ENCODE measurements at regions not wholly inside any gene's neighbourhood (a gene's known extent, or its start where the extent isn't known, plus 50 kb on each side); places are given as distances from the start of the nearest gene placed in this dataset.

DNA sequence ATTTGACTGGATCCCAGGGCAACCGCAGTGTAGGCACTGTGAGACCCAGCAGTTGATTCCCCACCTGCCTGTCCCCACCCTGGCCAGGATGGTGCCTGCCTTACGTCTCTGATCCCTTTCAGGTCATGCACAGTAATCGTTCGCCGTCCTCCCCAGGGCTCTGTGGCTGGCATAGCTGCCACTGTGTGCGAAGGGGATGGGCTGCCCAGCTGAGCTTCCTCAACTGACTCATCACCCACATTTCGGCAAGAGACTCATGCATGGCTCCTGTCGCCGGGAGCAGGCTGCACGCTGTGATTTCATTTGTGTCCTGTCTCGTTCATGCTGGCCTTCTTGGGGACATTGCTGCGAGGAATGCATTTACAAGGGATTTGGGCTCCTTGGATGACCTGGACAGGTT lies 252.4 kb downstream of the KLF6 start:
- Histone ChIP-seq H3K4me3 (replicated peaks; ENCODE audit: insufficient read depth, low read length) (no peak overlapping the region), H3K27me3 (ENCODE audit: insufficient read depth, poor library complexity, severe bottlenecking) (no peaks in the 10 kb centered on the region), H3K27ac (replicated peaks) (no peak overlapping the region)
- no peak for DNase-seq (ENCODE audit: low read depth in 1 of 2, low spot score in 1 of 2)
- no peak for TF ChIP-seq SPI1 (IDR thresholded peaks at IDR 0.05; ENCODE audit: borderline replicate concordance, low read depth)
- TF ChIP-seq REST (IDR thresholded peaks at IDR 0.05; ENCODE audit: insufficient replicate concordance, low read depth): no peak
- no peak for TF ChIP-seq GABPA (IDR thresholded peaks at IDR 0.05; ENCODE audit: low read depth)
- no peak for TF ChIP-seq POLR2AphosphoS5 (IDR thresholded peaks at IDR 0.05; ENCODE audit: low read depth)
- TF ChIP-seq CTCF (IDR thresholded peaks at IDR 0.05; ENCODE audit: insufficient read depth, low read length): no peak

DNA sequence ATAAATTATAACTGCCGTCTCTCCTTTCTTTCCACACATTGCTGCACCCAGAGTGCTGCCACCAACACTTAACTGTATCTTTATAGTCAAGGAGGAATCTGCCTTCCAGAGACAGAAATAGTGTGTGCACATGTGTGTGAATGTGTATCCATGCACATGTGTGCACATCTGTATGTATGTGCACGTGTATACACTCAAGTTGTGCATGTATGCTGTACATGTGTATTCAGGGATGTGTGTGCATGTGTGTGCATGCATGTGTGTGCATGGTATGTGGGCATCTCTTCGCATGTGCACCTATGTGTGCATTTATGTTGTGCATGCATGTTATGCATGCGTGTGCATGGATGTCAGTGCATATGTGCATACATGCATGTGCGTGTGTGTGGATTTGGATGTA lies 253.3 kb downstream of the KLF6 start:
- TF ChIP-seq CTCF (IDR thresholded peaks at IDR 0.05; ENCODE audit: insufficient read depth, low read length) (no peak), POLR2AphosphoS5 (IDR thresholded peaks at IDR 0.05; ENCODE audit: low read depth) (no peak), GABPA (IDR thresholded peaks at IDR 0.05; ENCODE audit: low read depth) (no peak), SPI1 (IDR thresholded peaks at IDR 0.05; ENCODE audit: borderline replicate concordance, low read depth) (no peak)
- no peak overlapping the region for H3K4me3 ChIP-seq (replicated peaks; ENCODE audit: insufficient read depth, low read length)
- DNase-seq (ENCODE audit: low read depth in 1 of 2, low spot score in 1 of 2): no peak
- H3K27ac ChIP-seq (replicated peaks): no peak overlapping the region
- no peaks in the 10 kb centered on the region for H3K27me3 ChIP-seq (ENCODE audit: insufficient read depth, poor library complexity, severe bottlenecking)

DNA sequence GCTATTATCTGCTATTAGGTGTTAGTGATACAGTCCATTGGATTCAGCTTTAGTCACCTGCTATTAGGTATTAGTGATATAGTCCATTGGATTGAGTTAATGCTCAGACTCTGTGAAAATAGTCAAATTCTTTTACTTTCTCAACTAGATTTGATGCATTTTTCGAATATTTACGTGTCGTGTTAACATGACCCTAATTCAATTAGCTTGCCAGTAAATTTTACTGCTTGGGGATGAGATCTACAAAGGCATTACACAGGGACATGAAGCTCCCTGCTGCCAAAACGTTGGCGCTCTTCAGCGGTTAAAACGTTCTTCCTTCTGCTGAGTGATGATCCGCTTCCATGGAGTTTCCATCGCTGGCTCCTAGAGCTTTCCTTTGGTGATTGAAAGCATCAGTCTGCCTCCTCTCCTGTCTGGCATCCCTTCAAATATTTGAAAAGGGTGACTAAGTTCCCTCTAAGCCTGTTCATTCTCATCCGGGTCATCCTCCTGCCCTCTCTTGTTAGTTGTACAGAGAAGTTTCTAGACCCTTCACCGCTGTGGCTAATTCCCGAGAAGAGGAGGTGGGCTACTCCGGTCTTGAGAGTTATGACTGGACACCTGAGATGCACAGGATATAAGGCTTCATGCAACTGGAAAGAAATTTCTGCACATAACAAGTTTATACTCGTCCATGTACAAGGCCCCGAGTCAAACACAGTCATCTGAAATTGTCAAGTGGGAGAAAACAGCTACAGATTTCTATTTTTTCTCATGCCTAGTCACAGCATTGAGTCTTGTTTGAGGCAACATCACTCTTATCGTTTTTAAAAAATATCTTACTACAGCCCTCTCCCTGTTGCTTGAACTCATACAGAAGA lies 254.0 kb downstream of the KLF6 start:
- Histone ChIP-seq H3K27ac (replicated peaks) (no peak overlapping the region), H3K4me3 (replicated peaks; ENCODE audit: insufficient read depth, low read length) (no peak overlapping the region), H3K27me3 (ENCODE audit: insufficient read depth, poor library complexity, severe bottlenecking) (no peaks in the 10 kb centered on the region)
- no peak for DNase-seq (ENCODE audit: low read depth in 1 of 2, low spot score in 1 of 2)
- TF ChIP-seq CTCF (IDR thresholded peaks at IDR 0.05; ENCODE audit: insufficient read depth, low read length) (no peak), REST (IDR thresholded peaks at IDR 0.05; ENCODE audit: insufficient replicate concordance, low read depth) (no peak), POLR2AphosphoS5 (IDR thresholded peaks at IDR 0.05; ENCODE audit: low read depth) (no peak), SPI1 (IDR thresholded peaks at IDR 0.05; ENCODE audit: borderline replicate concordance, low read depth) (no peak), GABPA (IDR thresholded peaks at IDR 0.05; ENCODE audit: low read depth) (no peak)
